IMR-90 (cell line): ENCODE measurements at regions not wholly inside any gene's neighbourhood (a gene's known extent, or its start where the extent isn't known, plus 50 kb on each side); places are given as distances from the start of the nearest gene placed in this dataset.

Experiments
- ATAC-seq: fragments of 200-7000 bp; cut with Tn5 transposase; 2 replicates; pipeline ENCODE4 v1.9.1; 2020; ENCODE audit warnings: low read depth, mild to moderate bottlenecking, moderate library complexity
- BruUV-seq: library from RNA; stranded (reverse); fragments of 400-500 nt; replicated peaks from 2 replicates; lab custom pipeline; 2021; lab: Mats Ljungman, UMichigan
- CTCF ChIA-PET: fragments of 300-600 bp; formaldehyde crosslinking; extraction: SDS; loops from one replicate; lab custom pipeline; 2021; ENCODE audit warnings: antibody characterized with exemption; lab: Yijun Ruan, JAX
- POLR2A ChIA-PET: fragments of 300-600 bp; sonication (Branson Sonifier 250); formaldehyde crosslinking; loops from one replicate; lab custom pipeline; 2022; ENCODE audit warnings: antibody characterized with exemption; ENCODE audit not compliant: unreplicated experiment; lab: Charles Lee
- DNase-seq: peaks from one replicate; pipeline ENCODE4 v3.0.0; 2013
- H2AFZ ChIP-seq: replicated peaks from 2 replicates; pipeline ENCODE3; 2013; ENCODE audit warnings: low read length, mild to moderate bottlenecking; ENCODE audit not compliant: poor library complexity
- H2AK5ac ChIP-seq: 2 replicates; pipeline ENCODE4 v1.6.1; 2013; ENCODE audit warnings: low read depth, low read length, inconsistent platforms
- H2AK9ac ChIP-seq: replicated peaks from 2 replicates; pipeline ENCODE3; 2013; ENCODE audit warnings: mild to moderate bottlenecking, low read depth, low read length, moderate library complexity; ENCODE audit not compliant: poor library complexity
- H2BK120ac ChIP-seq: 2 replicates; pipeline ENCODE4 v1.6.1; 2013; ENCODE audit warnings: low read depth, low read length, inconsistent platforms
- H2BK15ac ChIP-seq: 3 replicates; pipeline ENCODE4 v1.6.1; 2013; ENCODE audit warnings: low read depth, low read length, inconsistent platforms
- H2BK20ac ChIP-seq: 2 replicates; pipeline ENCODE4 v1.6.1; 2013; ENCODE audit warnings: low read depth, mild to moderate bottlenecking, inconsistent platforms, low read length, moderate library complexity
- H2BK5ac ChIP-seq: 2 replicates; pipeline ENCODE4 v1.6.1; 2013; ENCODE audit warnings: mild to moderate bottlenecking, low read depth, low read length, inconsistent platforms; ENCODE audit not compliant: poor library complexity, severe bottlenecking
- H3K14ac ChIP-seq: replicated peaks from 2 replicates; pipeline ENCODE4 v1.6.1; 2013; ENCODE audit warnings: low read depth, low read length, inconsistent platforms
- H3K18ac ChIP-seq: 2 replicates; pipeline ENCODE4 v1.6.1; 2013; ENCODE audit warnings: low read depth, low read length, control low read depth
- H3K23ac ChIP-seq: 2 replicates; pipeline ENCODE4 v1.6.1; 2013; ENCODE audit warnings: low read depth, low read length, inconsistent platforms
- H3K27ac ChIP-seq: 2 replicates; pipeline ENCODE4 v1.5.1; 2013; ENCODE audit warnings: mild to moderate bottlenecking, control low read depth, low read length; ENCODE audit not compliant: insufficient read depth
- H3K27me3 ChIP-seq: 2 replicates; pipeline ENCODE4 v1.6.1; 2013; ENCODE audit warnings: low read length; ENCODE audit not compliant: control insufficient read depth, insufficient read depth
- H3K36me3 ChIP-seq: 2 replicates; pipeline ENCODE4 v1.6.1; 2013; ENCODE audit warnings: low read length, mixed read lengths; ENCODE audit not compliant: control insufficient read depth, insufficient read depth
- H3K4ac ChIP-seq: 2 replicates; pipeline ENCODE4 v1.6.1; 2013; ENCODE audit warnings: low read depth, low read length, inconsistent platforms
- H3K4me1 ChIP-seq: 2 replicates; pipeline ENCODE4 v1.6.1; 2013; ENCODE audit warnings: low read length, mixed read lengths; ENCODE audit not compliant: control insufficient read depth, insufficient read depth
- H3K4me2 ChIP-seq: 2 replicates; pipeline ENCODE4 v1.6.1; 2013; ENCODE audit warnings: low read depth, mild to moderate bottlenecking, control low read depth, low read length, moderate library complexity
- H3K4me3 ChIP-seq: 2 replicates; pipeline ENCODE4 v1.5.1; 2013; ENCODE audit warnings: low read depth, mild to moderate bottlenecking, control low read depth, low read length, moderate library complexity; ENCODE audit not compliant: insufficient read depth
- H3K56ac ChIP-seq: 2 replicates; pipeline ENCODE4 v1.6.1; 2013; ENCODE audit warnings: low read length, inconsistent platforms; ENCODE audit not compliant: insufficient read depth; ENCODE audit errors: extremely low read depth
- H3K79me1 ChIP-seq, 2 experiments: 2 replicates each; pipeline ENCODE4 v1.6.1; 2013; ENCODE audit warnings: low read length in 2 of 2, inconsistent platforms in 1 of 2, low read depth in 1 of 2
- H3K9ac ChIP-seq: 2 replicates; pipeline ENCODE4 v1.6.1; 2013; ENCODE audit warnings: low read depth, low read length, control low read depth
- H3K9me1 ChIP-seq: 2 replicates; pipeline ENCODE4 v1.6.1; 2013; ENCODE audit warnings: low read length, inconsistent platforms; ENCODE audit not compliant: insufficient read depth
- H3K9me3 ChIP-seq: 2 replicates; pipeline ENCODE4 v1.6.1; 2013; ENCODE audit warnings: low read length; ENCODE audit not compliant: control insufficient read depth, insufficient read depth
- H4K20me1 ChIP-seq: 2 replicates; pipeline ENCODE4 v1.6.1; 2013; ENCODE audit warnings: low read length, inconsistent platforms; ENCODE audit not compliant: insufficient read depth
- H4K5ac ChIP-seq: 2 replicates; pipeline ENCODE4 v1.6.1; 2013; ENCODE audit warnings: mild to moderate bottlenecking, low read depth, low read length, control low read depth
- H4K8ac ChIP-seq, 2 experiments: 2 replicates each; pipeline ENCODE4 v1.6.1; 2013; ENCODE audit warnings: low read depth in 2 of 2, low read length in 2 of 2, control low read depth in 1 of 2, inconsistent platforms in 1 of 2
- H4K91ac ChIP-seq: 2 replicates; pipeline ENCODE4 v1.6.1; 2013; ENCODE audit warnings: low read depth, low read length, inconsistent platforms; ENCODE audit not compliant: insufficient read depth
- CEBPB ChIP-seq: IDR thresholded peaks from 2 replicates; pipeline ENCODE4 v1.6.1; 2012; ENCODE audit warnings: low read depth, low read length, improper control_type of control experiment
- CHD1 ChIP-seq: IDR thresholded peaks from 2 replicates; pipeline ENCODE4 v1.6.1; 2012; ENCODE audit warnings: low read depth, low read length, improper control_type of control experiment
- MAZ ChIP-seq: IDR thresholded peaks from 2 replicates; pipeline ENCODE4 v1.6.1; 2012; ENCODE audit warnings: low read depth, mild to moderate bottlenecking, low read length, improper control_type of control experiment, moderate library complexity, borderline replicate concordance
- MXI1 ChIP-seq: IDR thresholded peaks from 2 replicates; pipeline ENCODE4 v1.6.1; 2012; ENCODE audit warnings: low read depth, mild to moderate bottlenecking, low read length, moderate library complexity, borderline replicate concordance
- RAD21 ChIP-seq: IDR thresholded peaks from 2 replicates; pipeline ENCODE4 v1.6.1; 2012; ENCODE audit warnings: low read length, improper control_type of control experiment
- WGBS, 2 experiments: methylation state at CpG; one replicate each; pipeline versions ENCODE4 v1.1.5 to v1.1.7; 2013; ENCODE audit warnings: missing lambda C conversion rate in 2 of 2; ENCODE audit not compliant: insufficient read length in 1 of 2; ENCODE audit errors: extremely low coverage in 2 of 2; 5-methylcytosine and 5-hydroxymethylcytosine counted together
- dilution Hi-C: fragments of 300-500 bp; cut with HindIII; formaldehyde crosslinking; loops from one replicate; pipeline ENCODE4 v1.14.3; 2018; ENCODE audit warnings: low sequenced_read_pairs; ENCODE audit not compliant: unreplicated experiment
- in situ Hi-C: fragments of 300-500 bp; cut with MboI; formaldehyde crosslinking; loops from 3 replicates; pipeline ENCODE4 v1.14.3; 2019; ENCODE audit warnings: low sequenced_read_pairs, inconsistent platforms, mixed read lengths
- intact Hi-C: fragments of 100-400 bp; cut with micrococcal nuclease; formaldehyde crosslinking; loops from 2 replicates; pipeline ENCODE4 v1.10.0; 2022

DNA sequence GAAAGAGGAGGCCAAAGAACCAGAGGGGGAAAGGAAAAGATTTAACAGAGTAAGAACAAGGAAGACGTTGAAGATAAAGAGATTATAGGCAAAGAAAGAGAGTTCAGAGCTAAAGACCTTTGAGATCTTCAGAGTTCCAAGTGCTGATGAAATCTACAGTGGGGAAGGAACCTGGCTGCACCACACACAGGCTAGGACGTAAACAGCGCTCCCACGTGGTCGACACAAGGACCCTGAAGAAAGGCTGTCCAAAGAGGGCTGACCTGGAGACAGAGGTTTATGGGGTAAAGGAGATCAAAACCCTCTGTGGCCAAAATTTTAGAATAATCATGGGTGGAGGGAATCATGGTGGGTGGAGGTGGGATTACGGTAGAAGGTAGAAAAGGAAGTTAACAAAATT, 121.6 kb downstream of the PMP22 start:
- Histone ChIP-seq H2BK5ac (no peak overlapping the region), H3K4me2 (no peak overlapping the region), H2AK5ac (no peak overlapping the region), H4K91ac (no peak overlapping the region), H3K4me1 (no peaks in the 10 kb centered on the region), H4K5ac (no peak overlapping the region), H3K27me3 (peaks cover 3% of the 10 kb centered on the region; the same call in 1 of the 2 replicates), H4K20me1 (no peaks in the 10 kb centered on the region), H3K79me1 (no peaks in the 10 kb centered on the region), H3K14ac (no peak overlapping the region), H2BK15ac (no peak overlapping the region), H3K36me3 (no peaks in the 10 kb centered on the region), H3K4ac (no peak overlapping the region), H2BK120ac (no peak overlapping the region), H4K8ac (no peak overlapping the region), H3K27ac (no peak overlapping the region), H3K23ac (no peak overlapping the region), H3K9me3 (no peaks in the 10 kb centered on the region), H2AFZ (no peak overlapping the region), H2AK9ac (no peak overlapping the region), H3K56ac (no peak overlapping the region), H3K18ac (no peak overlapping the region), H3K4me3 (no peak overlapping the region), H2BK20ac (no peak overlapping the region), H3K9ac (no peak overlapping the region), H3K9me1 (no peaks in the 10 kb centered on the region)
- CTCF ChIA-PET, result no interaction called here
- no peak for TF ChIP-seq RAD21
- TF ChIP-seq MAZ, result no peak
- TF ChIP-seq CHD1, result no peak
- TF ChIP-seq CEBPB, result no peak
- TF ChIP-seq MXI1, result no peak
- no CpG with 5 or more reads among the region's 6 CpGs for WGBS, 2 experiments
- in situ Hi-C loops, result no loop called here
- ATAC-seq (no peak), DNase-seq (no peak)
- intact Hi-C loops, result no loop called here
- BruUV-seq, result no TSS peak
- POLR2A ChIA-PET, result no interaction called here
- dilution Hi-C loops, result no loop called here
